MM.1S (cell line): ENCODE measurements at regions not wholly inside any gene's neighbourhood (a gene's known extent, or its start where the extent isn't known, plus 50 kb on each side); places are given as distances from the start of the nearest gene placed in this dataset.

Source experiments
- CTCF ChIP-seq: fragments of 300-600 bp; sonication (generic); IDR thresholded peaks from 2 replicates; pipeline ENCODE4 v1.5.1; 2016; ENCODE audit warnings: antibody characterized with exemption, low read length, mixed read lengths
- EZH2 ChIP-seq: fragments of 300-600 bp; sonication (generic); optimal IDR thresholded peaks from 2 replicates; pipeline ENCODE3; 2017; ENCODE audit warnings: low read depth, mild to moderate bottlenecking, antibody characterized with exemption, low read length, mixed read lengths
- EZH2phosphoT487 ChIP-seq: fragments of 300-600 bp; sonication (generic); IDR thresholded peaks from 2 replicates; pipeline ENCODE4 v1.6.1; 2018; ENCODE audit warnings: antibody characterized with exemption, low read length

- TF ChIP-seq CTCF, result no peak
- no peak for TF ChIP-seq EZH2
- no peak for TF ChIP-seq EZH2phosphoT487
Measured at GRCh38 chr14:71454010-71454409, 478.2 kb upstream of the RGS6 start.
